Colon (tissue), 2 donors: ENCODE measurements at regions not wholly inside any gene's neighbourhood (a gene's known extent, or its start where the extent isn't known, plus 50 kb on each side); places are given as distances from the start of the nearest gene placed in this dataset.
"Not testable (repeated sequence)": the region's sequence is repeated elsewhere in the genome, so short reads cannot be mapped to it uniquely, and the experiment has no call there.

Source experiments
- FAIRE-seq: peaks from 2 replicates; lab custom pipeline; 2012; peaks lifted over from hg19 to GRCh38; lab: Jason Lieb, UNC
- donor health status: control.
- donor health status: control.

GRCh38 chr7:10593080-10593479 is 380.6 kb upstream of the PHF14 start:
- FAIRE-seq: no peak

- no peak for FAIRE-seq
Observed at GRCh38 chr7:10596827-10597226, 376.8 kb upstream of the PHF14 start.

- FAIRE-seq: no peak
Observed at GRCh38 chr7:10604128-10604527, 369.5 kb upstream of the PHF14 start.

- FAIRE-seq: no peak
Observed at GRCh38 chr7:10612950-10613349, 360.7 kb upstream of the PHF14 start.

GRCh38 chr7:10618953-10619352 is 354.7 kb upstream of the PHF14 start:
- no peak for FAIRE-seq

GRCh38 chr7:10632712-10633111 is 341.0 kb upstream of the PHF14 start:
- FAIRE-seq: no peak

- FAIRE-seq: no peak
Observed at GRCh38 chr7:10634239-10634638, 339.4 kb upstream of the PHF14 start.

GRCh38 chr7:10637991-10638390 is 335.7 kb upstream of the PHF14 start:
- FAIRE-seq: no peak

- no peak for FAIRE-seq
Observed at GRCh38 chr7:10643545-10643944, 330.1 kb upstream of the PHF14 start.

GRCh38 chr7:10644849-10645248 is 328.8 kb upstream of the PHF14 start:
- no peak for FAIRE-seq

- FAIRE-seq: no peak
Observed at GRCh38 chr7:10646194-10646593, 327.5 kb upstream of the PHF14 start.

- no peak for FAIRE-seq
Observed at GRCh38 chr7:10648289-10648688, 325.4 kb upstream of the PHF14 start.

- FAIRE-seq: not testable (repeated sequence)
Observed at GRCh38 chr7:10649120-10649519, 324.6 kb upstream of the PHF14 start.

GRCh38 chr7:10655031-10655430 is 318.6 kb upstream of the PHF14 start:
- no peak for FAIRE-seq

GRCh38 chr7:10657201-10657600 is 316.5 kb upstream of the PHF14 start:
- no peak for FAIRE-seq

- FAIRE-seq: no peak
Observed at GRCh38 chr7:10657837-10658236, 315.8 kb upstream of the PHF14 start.

- FAIRE-seq: no peak
Observed at GRCh38 chr7:10662491-10662890, 311.2 kb upstream of the PHF14 start.

GRCh38 chr7:10662982-10663884 is 310.4 kb upstream of the PHF14 start:
- FAIRE-seq: no peak

GRCh38 chr7:10672186-10672585 is 301.5 kb upstream of the PHF14 start:
- no peak for FAIRE-seq

GRCh38 chr7:10677211-10677610 is 296.5 kb upstream of the PHF14 start:
- no peak for FAIRE-seq

- no peak for FAIRE-seq
Observed at GRCh38 chr7:10677668-10678232, 295.9 kb upstream of the PHF14 start.

- no peak for FAIRE-seq
Observed at GRCh38 chr7:10684606-10685005, 289.1 kb upstream of the PHF14 start.

GRCh38 chr7:10685040-10685439 is 288.6 kb upstream of the PHF14 start:
- FAIRE-seq: no peak

GRCh38 chr7:10688544-10688943 is 285.1 kb upstream of the PHF14 start:
- no peak for FAIRE-seq
